SU-DHL-6 (cell line): ENCODE measurements at regions not wholly inside any gene's neighbourhood (a gene's known extent, or its start where the extent isn't known, plus 50 kb on each side); places are given as distances from the start of the nearest gene placed in this dataset.

Experiments used
- CTCF ChIP-seq: fragments of 200-600 bp; sonication (generic); IDR thresholded peaks from one replicate; pipeline ENCODE4 v1.5.1; 2017; ENCODE audit warnings: antibody characterized with exemption, mild to moderate bottlenecking, low read length, moderate library complexity; ENCODE audit not compliant: insufficient read depth, poor library complexity, severe bottlenecking
- EZH2phosphoT487 ChIP-seq: fragments of 200-600 bp; sonication (generic), shearing (Covaris generic); conservative IDR thresholded peaks from 2 replicates; pipeline ENCODE4 v1.6.1; 2018; ENCODE audit warnings: mild to moderate bottlenecking, antibody characterized with exemption, low read length, moderate library complexity, mixed read lengths

- TF ChIP-seq CTCF = no peak
- no peak for TF ChIP-seq EZH2phosphoT487
Observed at GRCh38 chr11:134573857-134574256, 161.8 kb upstream of the B3GAT1 start.
